ENCODE measurements at regions not wholly inside any gene's neighbourhood (a gene's known extent, or its start where the extent isn't known, plus 50 kb on each side); places are given as distances from the start of the nearest gene placed in this dataset.

DNA sequence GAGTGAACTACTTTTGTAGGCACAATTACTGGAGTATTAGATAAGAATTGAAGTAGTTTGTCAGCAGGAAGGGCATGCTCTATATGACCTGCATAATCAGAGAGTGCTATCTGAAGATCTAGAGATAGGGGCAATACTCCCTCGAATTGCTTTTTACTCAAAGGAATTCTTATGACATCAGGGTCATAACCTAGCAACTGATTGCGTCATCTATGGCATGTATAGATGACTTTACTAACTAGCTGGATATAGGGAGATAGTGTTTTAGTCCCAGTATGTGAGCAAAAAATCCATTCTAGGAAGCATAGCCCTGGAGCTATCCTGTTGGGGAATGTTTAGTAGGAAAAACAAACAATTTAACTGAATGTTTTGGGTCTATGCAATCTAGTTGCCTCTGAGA lies 109.5 kb upstream of the ZNF267 start:
- Histone ChIP-seq H3K9me3 (ENCODE audit: control extremely low read depth in 1 of 3, control insufficient read depth in 2 of 3, insufficient read depth in 1 of 3, low read length in 2 of 3) (peaks cover 21 to 79% (median 34%) of the 10 kb centered on the region in 3 donors), H3K4me1 (ENCODE audit: control insufficient read depth in 2 of 2, insufficient read depth in 2 of 2, low read length in 2 of 2) (no peaks in the 10 kb centered on the region), H3K9ac (ENCODE audit: low read length) (no peak overlapping the region), H2AFZ (ENCODE audit: insufficient read depth, low read depth, low read length, poor library complexity, severe bottlenecking) (no peak overlapping the region), H3K79me2 (ENCODE audit: control insufficient read depth, insufficient read depth, low read length) (no peaks in the 10 kb centered on the region), H4K20me1 (ENCODE audit: control insufficient read depth, insufficient read depth, low read length, poor library complexity, severe bottlenecking) (no peaks in the 10 kb centered on the region), H3K36me3 (replicated peaks in 1 of 2; ENCODE audit: control extremely low read depth in 1 of 2, control insufficient read depth in 1 of 2, extremely low read depth in 1 of 2, insufficient read depth in 2 of 2, low read length in 1 of 2) (peaks cover 2 to 3% of the 10 kb centered on the region in 2 experiments), H3K4me2 (replicated peaks; ENCODE audit: low read depth, low read length, poor library complexity, severe bottlenecking) (no peak overlapping the region), H3K4me3 (ENCODE audit: control extremely low read depth in 1 of 5, extremely low read depth in 1 of 5, insufficient read depth in 1 of 5, low read depth in 2 of 5, low read length in 4 of 5) (no peak overlapping the region), H3K27ac (ENCODE audit: low read length in 2 of 2) (no peak overlapping the region), H3K27me3 (replicated peaks in 1 of 4; ENCODE audit: control extremely low read depth in 1 of 4, control insufficient read depth in 3 of 4, insufficient read depth in 4 of 4, low read length in 3 of 4) (no peaks in the 10 kb centered on the region)
- H3K4me1 Mint-ChIP-seq: no peaks in the 10 kb centered on the region
- WGBS (ENCODE audit: insufficient coverage): no CpG with 5 or more reads among the region's 2 CpGs
- intact Hi-C loops (cut with micrococcal nuclease): no loop called here
- no peak overlapping the region for H3K4me3 Mint-ChIP-seq
- H3K9me3 Mint-ChIP-seq (ENCODE audit: insufficient read depth): peaks cover 23% of the 10 kb centered on the region
- TF ChIP-seq EZH2 (IDR thresholded peaks at IDR 0.05; ENCODE audit: borderline replicate concordance, insufficient read depth, low read depth, low read length, poor library complexity, severe bottlenecking): no peak
- TF ChIP-seq, protein P1, sequence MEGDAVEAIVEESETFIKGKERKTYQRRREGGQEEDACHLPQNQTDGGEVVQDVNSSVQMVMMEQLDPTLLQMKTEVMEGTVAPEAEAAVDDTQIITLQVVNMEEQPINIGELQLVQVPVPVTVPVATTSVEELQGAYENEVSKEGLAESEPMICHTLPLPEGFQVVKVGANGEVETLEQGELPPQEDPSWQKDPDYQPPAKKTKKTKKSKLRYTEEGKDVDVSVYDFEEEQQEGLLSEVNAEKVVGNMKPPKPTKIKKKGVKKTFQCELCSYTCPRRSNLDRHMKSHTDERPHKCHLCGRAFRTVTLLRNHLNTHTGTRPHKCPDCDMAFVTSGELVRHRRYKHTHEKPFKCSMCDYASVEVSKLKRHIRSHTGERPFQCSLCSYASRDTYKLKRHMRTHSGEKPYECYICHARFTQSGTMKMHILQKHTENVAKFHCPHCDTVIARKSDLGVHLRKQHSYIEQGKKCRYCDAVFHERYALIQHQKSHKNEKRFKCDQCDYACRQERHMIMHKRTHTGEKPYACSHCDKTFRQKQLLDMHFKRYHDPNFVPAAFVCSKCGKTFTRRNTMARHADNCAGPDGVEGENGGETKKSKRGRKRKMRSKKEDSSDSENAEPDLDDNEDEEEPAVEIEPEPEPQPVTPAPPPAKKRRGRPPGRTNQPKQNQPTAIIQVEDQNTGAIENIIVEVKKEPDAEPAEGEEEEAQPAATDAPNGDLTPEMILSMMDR (IDR thresholded peaks at IDR 0.05): no peak
- no peak overlapping the region for H3K27ac Mint-ChIP-seq
- ATAC-seq (ENCODE audit: low read depth) (no peak), DNase-seq (no peak)
- ChIA-PET CTCF (interaction anchor here (0.7 kb wide), 1 partner anchor 56 kb away, joined by 3 read pairs; no protein-coding TSS in a partner anchor), POLR2A (no interaction called here)
- H3K27me3 Mint-ChIP-seq: no peaks in the 10 kb centered on the region

DNA sequence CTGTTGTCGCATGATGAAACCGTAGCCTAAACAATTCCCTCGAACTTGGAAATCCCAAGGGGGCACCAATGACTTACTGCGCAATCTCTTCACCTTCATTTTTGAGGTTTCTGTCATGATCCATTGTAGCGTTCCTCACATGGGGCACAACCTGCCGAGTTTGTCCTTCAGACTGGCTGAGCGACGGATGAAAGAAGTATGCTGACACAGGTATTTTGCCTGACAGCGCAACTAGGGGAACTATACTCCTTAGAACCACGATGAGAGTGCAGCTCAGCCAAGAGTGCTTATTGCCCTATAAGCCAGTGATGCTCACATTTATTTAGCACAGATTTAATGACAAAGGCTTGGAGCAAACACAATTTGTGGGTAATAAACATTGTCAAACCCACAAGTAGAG lies 106.3 kb upstream of the ZNF267 start:
- CTCF ChIA-PET: no interaction called here
- POLR2A ChIA-PET: no interaction called here
- H3K9me3 ChIP-seq (ENCODE audit: control extremely low read depth in 1 of 3, control insufficient read depth in 2 of 3, insufficient read depth in 1 of 3, low read length in 2 of 3): peaks cover 13 to 90% (median 51%) of the 10 kb centered on the region in 3 donors
- ATAC-seq (ENCODE audit: low read depth) (no peak), DNase-seq (no peak)
- no peaks in the 10 kb centered on the region for H3K4me1 Mint-ChIP-seq
- H3K27ac ChIP-seq (ENCODE audit: low read length in 2 of 2): no peak overlapping the region
- H3K27me3 ChIP-seq (replicated peaks in 1 of 4; ENCODE audit: control extremely low read depth in 1 of 4, control insufficient read depth in 3 of 4, insufficient read depth in 4 of 4, low read length in 3 of 4): peaks cover 0 to 6% (median 0%) of the 10 kb centered on the region in 4 experiments
- WGBS (ENCODE audit: insufficient coverage): 98% methylated on average over 8 of the region's 10 CpGs
- no peak overlapping the region for H3K9ac ChIP-seq (ENCODE audit: low read length)
- peaks cover 24% of the 10 kb centered on the region for H3K9me3 Mint-ChIP-seq (ENCODE audit: insufficient read depth)
- TF ChIP-seq, protein P1 (IDR thresholded peaks at IDR 0.05): no peak
- no peak for TF ChIP-seq EZH2 (IDR thresholded peaks at IDR 0.05; ENCODE audit: borderline replicate concordance, insufficient read depth, low read depth, low read length, poor library complexity, severe bottlenecking)
- intact Hi-C loops (cut with micrococcal nuclease): no loop called here
- H3K27me3 Mint-ChIP-seq: no peaks in the 10 kb centered on the region
- H3K27ac Mint-ChIP-seq: no peak overlapping the region
- no peak overlapping the region for H3K4me3 ChIP-seq (ENCODE audit: control extremely low read depth in 1 of 5, extremely low read depth in 1 of 5, insufficient read depth in 1 of 5, low read depth in 2 of 5, low read length in 4 of 5)
- H3K4me1 ChIP-seq (ENCODE audit: control insufficient read depth in 2 of 2, insufficient read depth in 2 of 2, low read length in 2 of 2): no peaks in the 10 kb centered on the region
- no peak overlapping the region for H3K4me3 Mint-ChIP-seq
- no peak overlapping the region for H3K4me2 ChIP-seq (replicated peaks; ENCODE audit: low read depth, low read length, poor library complexity, severe bottlenecking)
- H2AFZ ChIP-seq (ENCODE audit: insufficient read depth, low read depth, low read length, poor library complexity, severe bottlenecking): no peak overlapping the region
- no peaks in the 10 kb centered on the region for H3K36me3 ChIP-seq (replicated peaks in 1 of 2; ENCODE audit: control extremely low read depth in 1 of 2, control insufficient read depth in 1 of 2, extremely low read depth in 1 of 2, insufficient read depth in 2 of 2, low read length in 1 of 2)
- H3K79me2 ChIP-seq (ENCODE audit: control insufficient read depth, insufficient read depth, low read length): no peaks in the 10 kb centered on the region
- no peaks in the 10 kb centered on the region for H4K20me1 ChIP-seq (ENCODE audit: control insufficient read depth, insufficient read depth, low read length, poor library complexity, severe bottlenecking)
